Activated naive CD4-positive, alpha-beta T cell treated with anti-CD3 and anti-CD28 coated beads for 36 hours (primary cell): ENCODE measurements at regions not wholly inside any gene's neighbourhood (a gene's known extent, or its start where the extent isn't known, plus 50 kb on each side); places are given as distances from the start of the nearest gene placed in this dataset.
"Not testable (repeated sequence)": the region's sequence is repeated elsewhere in the genome, so short reads cannot be mapped to it uniquely, and the experiment has no call there.

Experiments
- CTCF ChIA-PET: fragments of 350-600 bp; sonication (Branson Sonifier 250); formaldehyde crosslinking; loops from one replicate; lab custom pipeline; 2021; ENCODE audit warnings: antibody characterized with exemption; lab: Charles Lee
- DNase-seq: peaks from one replicate; pipeline ENCODE4 v3.0.0-alpha.2; 2020
- H3K27ac Mint-ChIP-seq: one replicate; pipeline ENCODE4 v1.8.0; 2021; ENCODE audit warnings: mild to moderate bottlenecking, mixed read lengths
- H3K27me3 Mint-ChIP-seq: one replicate; pipeline ENCODE4 v1.8.0; 2021; ENCODE audit warnings: low read depth, mixed read lengths
- H3K36me3 Mint-ChIP-seq: one replicate; pipeline ENCODE4 v1.8.0; 2021; ENCODE audit warnings: low read depth, mixed read lengths
- H3K4me1 Mint-ChIP-seq: one replicate; pipeline ENCODE4 v1.8.0; 2021; ENCODE audit warnings: low read depth, mixed read lengths
- H3K4me3 Mint-ChIP-seq: one replicate; pipeline ENCODE4 v1.8.0; 2021; ENCODE audit warnings: mild to moderate bottlenecking, moderate library complexity, mixed read lengths
- H3K9me3 Mint-ChIP-seq: one replicate; pipeline ENCODE4 v1.8.0; 2021; ENCODE audit warnings: mixed read lengths
- intact Hi-C: fragments of 100-400 bp; cut with micrococcal nuclease; formaldehyde crosslinking; loops from one replicate; pipeline ENCODE4 v1.15.1; 2023

DNA sequence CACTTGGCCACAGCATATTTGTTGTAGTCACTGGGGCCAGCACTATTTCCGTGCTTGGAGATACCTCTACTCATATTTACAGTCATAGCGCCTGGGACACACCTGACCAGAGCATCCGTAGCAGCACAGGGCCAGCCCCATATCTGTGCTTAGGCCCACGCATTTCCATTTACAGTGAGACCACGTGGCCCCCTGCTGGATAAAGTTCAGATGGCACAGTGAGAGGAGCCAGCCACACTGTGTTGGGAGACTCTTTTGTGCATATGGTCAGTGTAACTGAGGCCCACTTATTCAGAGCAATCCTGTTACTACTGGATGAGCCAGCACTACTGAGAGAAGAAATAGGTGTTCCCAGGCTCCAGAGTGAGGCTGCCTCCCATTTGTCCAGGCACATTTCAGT is 455.3 kb downstream of the REEP3 start:
- intact Hi-C loops, result loop anchor here (1.0 kb wide), 3 partner anchors 41 to 110 kb away; no protein-coding TSS in a partner anchor
- Mint-ChIP-seq H3K9me3 (no peaks in the 10 kb centered on the region), H3K4me1 (no peaks in the 10 kb centered on the region), H3K27me3 (no peaks in the 10 kb centered on the region), H3K27ac (no peak overlapping the region), H3K36me3 (no peaks in the 10 kb centered on the region), H3K4me3 (no peak overlapping the region)
- DNase-seq, result peak; percentile 65
- CTCF ChIA-PET, result interaction anchor here (0.7 to 2.9 kb wide), 17 partner anchors 14 to 133 kb away, joined by 3 to 38 read pairs (median 4); no protein-coding TSS in a partner anchor

GRCh38 chr10:63977329-63977923 is 456.2 kb downstream of the REEP3 start:
- CTCF ChIA-PET, result interaction anchor here (0.6 to 2.9 kb wide), 35 partner anchors 9 to 684 kb away, joined by 3 to 38 read pairs (median 3); no protein-coding TSS in a partner anchor
- peak; percentile 47 for DNase-seq
- Mint-ChIP-seq H3K4me1 (no peaks in the 10 kb centered on the region), H3K9me3 (no peaks in the 10 kb centered on the region), H3K27ac (no peak overlapping the region), H3K4me3 (no peak overlapping the region), H3K36me3 (no peaks in the 10 kb centered on the region), H3K27me3 (no peaks in the 10 kb centered on the region)
- intact Hi-C loops, result no loop called here

DNA sequence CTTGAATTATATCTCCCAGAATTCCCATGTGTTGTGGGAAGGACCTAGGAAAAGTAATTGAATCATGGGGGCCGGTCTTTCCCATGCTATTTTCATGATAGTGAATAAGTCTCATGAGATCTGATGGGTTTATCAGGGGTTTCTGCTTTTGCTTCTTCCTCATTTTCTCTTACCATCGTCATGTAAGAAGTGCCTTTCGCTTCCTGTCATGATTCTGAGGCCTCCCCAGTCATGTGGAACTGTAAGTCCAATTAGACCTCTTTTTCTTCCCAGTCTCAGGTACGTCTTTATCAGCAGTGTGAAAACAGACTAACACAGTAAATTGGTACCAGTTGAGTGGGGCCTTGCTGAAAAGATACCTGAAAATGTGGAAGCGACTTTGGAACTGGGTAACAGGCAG is 459.7 kb downstream of the REEP3 start:
- DNase-seq, intact Hi-C loops, H3K36me3 Mint-ChIP-seq, H3K27me3 Mint-ChIP-seq, H3K27ac Mint-ChIP-seq, H3K4me3 Mint-ChIP-seq, CTCF ChIA-PET, H3K9me3 Mint-ChIP-seq, H3K4me1 Mint-ChIP-seq: not testable (repeated sequence)

DNA sequence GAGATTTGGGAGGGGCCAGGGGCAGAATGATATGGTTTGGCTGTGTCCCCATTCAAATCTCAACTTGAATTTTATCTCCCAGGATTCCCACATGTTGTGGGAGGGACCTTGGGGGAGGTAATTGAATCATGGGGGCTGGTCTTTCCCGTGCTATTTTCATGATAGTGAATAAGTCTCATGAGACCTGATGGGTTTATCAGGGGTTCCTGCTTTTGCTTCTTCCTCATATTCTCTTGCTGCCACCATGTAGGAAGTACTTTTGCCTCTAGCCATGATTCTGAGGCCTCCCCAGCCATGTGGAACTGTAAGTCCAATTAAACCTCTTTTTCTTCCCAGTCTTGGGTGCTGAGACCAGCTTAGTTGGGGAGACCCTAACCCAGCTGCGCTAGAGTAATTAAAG is 462.9 kb downstream of the REEP3 start:
- H3K9me3 Mint-ChIP-seq, H3K27ac Mint-ChIP-seq, intact Hi-C loops, H3K4me3 Mint-ChIP-seq, DNase-seq, H3K36me3 Mint-ChIP-seq, H3K4me1 Mint-ChIP-seq, H3K27me3 Mint-ChIP-seq: not testable (repeated sequence)
- CTCF ChIA-PET, result interaction anchor here (0.9 kb wide), 1 partner anchor 117 kb away, joined by 3 read pairs; no protein-coding TSS in a partner anchor

DNA sequence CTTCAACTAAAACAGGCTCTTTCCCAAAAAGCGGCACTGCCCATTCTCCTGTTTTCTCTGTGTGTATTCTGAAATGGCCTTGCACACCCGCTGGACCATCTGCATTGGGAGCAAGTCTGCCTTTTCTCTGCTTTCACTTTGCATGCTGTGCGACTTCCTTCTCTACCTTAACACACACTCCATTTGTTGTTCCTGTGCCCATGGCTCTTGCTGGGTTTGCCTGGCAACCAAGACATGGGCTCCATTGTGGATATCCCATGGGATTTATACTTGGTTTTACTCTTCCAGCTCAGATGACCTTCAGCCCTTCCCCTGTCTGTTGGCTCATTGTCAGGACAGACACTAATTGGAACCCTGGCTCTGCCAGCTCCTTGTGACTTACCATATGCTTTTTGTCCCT is 465.3 kb downstream of the REEP3 start:
- Mint-ChIP-seq H3K27me3 (peaks cover 6% of the 10 kb centered on the region), H3K4me1 (no peaks in the 10 kb centered on the region), H3K36me3 (no peaks in the 10 kb centered on the region), H3K9me3 (no peaks in the 10 kb centered on the region), H3K4me3 (no peak overlapping the region), H3K27ac (no peak overlapping the region)
- intact Hi-C loops, result no loop called here
- CTCF ChIA-PET, result interaction anchor here (1.2 kb wide), 1 partner anchor 9 kb away, joined by 6 read pairs; no protein-coding TSS in a partner anchor
- no peak for DNase-seq

GRCh38 chr10:63987212-63987611 is 466.0 kb downstream of the REEP3 start:
- CTCF ChIA-PET, result no interaction called here
- intact Hi-C loops, result no loop called here
- Mint-ChIP-seq H3K27me3 (peaks cover 6% of the 10 kb centered on the region), H3K36me3 (no peaks in the 10 kb centered on the region), H3K4me3 (no peak overlapping the region), H3K9me3 (no peaks in the 10 kb centered on the region), H3K4me1 (no peaks in the 10 kb centered on the region), H3K27ac (no peak overlapping the region)
- DNase-seq, result no peak

DNA sequence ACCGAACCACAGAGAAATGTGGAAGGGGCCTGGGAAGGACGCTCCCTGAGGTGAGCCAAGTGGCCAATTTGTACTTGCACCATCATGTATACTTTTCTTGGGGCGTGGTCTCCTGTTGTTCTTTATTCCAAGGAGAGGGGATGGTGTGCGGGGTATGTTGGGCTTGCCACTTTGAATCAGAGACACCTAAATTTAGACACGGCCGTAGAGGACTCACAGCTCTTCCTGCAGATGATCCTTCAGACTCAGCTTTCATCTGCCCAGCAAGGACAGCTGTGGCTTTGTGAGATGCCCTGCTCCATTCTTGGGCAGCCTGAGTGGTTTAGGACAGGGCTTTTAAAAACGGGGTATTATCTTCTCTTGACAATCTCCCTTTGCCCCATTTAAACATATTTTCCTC is 473.2 kb downstream of the REEP3 start:
- CTCF ChIA-PET, result no interaction called here
- Mint-ChIP-seq H3K4me3 (no peak overlapping the region), H3K9me3 (no peaks in the 10 kb centered on the region), H3K36me3 (no peaks in the 10 kb centered on the region), H3K27me3 (no peaks in the 10 kb centered on the region), H3K4me1 (no peaks in the 10 kb centered on the region), H3K27ac (no peak overlapping the region)
- intact Hi-C loops, result no loop called here
- no peak for DNase-seq

DNA sequence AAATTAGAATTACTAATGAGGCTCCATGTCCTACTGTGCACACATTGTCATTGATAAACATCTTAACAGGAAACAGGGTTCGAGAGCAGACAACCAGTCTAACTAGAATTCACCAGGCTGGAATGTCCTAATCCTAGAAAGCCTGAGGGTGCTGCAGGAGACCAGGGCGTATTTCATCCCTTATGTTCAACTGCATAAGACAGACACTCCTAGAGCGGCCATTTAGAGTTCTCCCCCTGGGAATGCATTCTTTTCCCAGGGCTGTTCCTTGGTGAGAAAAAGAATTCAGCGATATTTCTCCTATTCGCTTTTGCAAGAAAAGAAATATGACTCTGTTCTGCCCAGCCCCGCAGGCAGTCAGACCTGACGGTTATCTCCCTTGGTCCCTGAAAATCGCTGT is 486.0 kb downstream of the REEP3 start:
- intact Hi-C loops, result no loop called here
- DNase-seq, result no peak
- no peaks in the 10 kb centered on the region for H3K4me1 Mint-ChIP-seq
- H3K4me3 Mint-ChIP-seq, result no peak overlapping the region
- H3K9me3 Mint-ChIP-seq, result peaks cover 13% of the 10 kb centered on the region
- H3K27me3 Mint-ChIP-seq, result no peaks in the 10 kb centered on the region
- H3K27ac Mint-ChIP-seq, result no peak overlapping the region
- CTCF ChIA-PET, result no interaction called here
- H3K36me3 Mint-ChIP-seq, result no peaks in the 10 kb centered on the region

DNA sequence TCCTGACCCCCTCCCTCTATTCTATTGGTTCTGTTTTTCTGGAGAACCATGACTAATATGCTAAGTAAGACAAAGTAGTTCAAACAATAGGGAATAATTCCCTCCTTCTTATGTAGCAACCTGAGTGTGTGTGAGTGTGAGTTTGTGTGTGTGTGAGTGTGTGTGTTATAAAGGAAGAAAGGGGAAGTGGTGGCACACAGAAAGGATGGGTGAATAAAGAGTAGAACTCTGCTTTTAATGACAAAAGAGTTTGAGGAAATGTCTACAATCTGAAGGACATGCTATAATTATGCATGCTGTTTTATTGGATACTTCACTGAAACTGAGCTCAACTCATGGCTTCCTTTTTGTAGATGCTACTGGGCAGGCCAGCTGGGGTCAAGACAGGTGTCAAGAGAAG is 489.5 kb downstream of the REEP3 start:
- Mint-ChIP-seq H3K27ac (no peak overlapping the region), H3K36me3 (no peaks in the 10 kb centered on the region), H3K27me3 (no peaks in the 10 kb centered on the region), H3K9me3 (peaks cover 13% of the 10 kb centered on the region), H3K4me3 (no peak overlapping the region), H3K4me1 (no peaks in the 10 kb centered on the region)
- DNase-seq, result no peak
- intact Hi-C loops, result no loop called here
- CTCF ChIA-PET, result no interaction called here

GRCh38 chr10:64011912-64012714 is 490.9 kb downstream of the REEP3 start:
- Mint-ChIP-seq H3K27ac (no peak overlapping the region), H3K36me3 (no peaks in the 10 kb centered on the region), H3K9me3 (peaks cover 5% of the 10 kb centered on the region), H3K4me3 (no peak overlapping the region), H3K27me3 (no peaks in the 10 kb centered on the region), H3K4me1 (no peaks in the 10 kb centered on the region)
- intact Hi-C loops, result no loop called here
- CTCF ChIA-PET, result no interaction called here
- DNase-seq, result no peak

DNA sequence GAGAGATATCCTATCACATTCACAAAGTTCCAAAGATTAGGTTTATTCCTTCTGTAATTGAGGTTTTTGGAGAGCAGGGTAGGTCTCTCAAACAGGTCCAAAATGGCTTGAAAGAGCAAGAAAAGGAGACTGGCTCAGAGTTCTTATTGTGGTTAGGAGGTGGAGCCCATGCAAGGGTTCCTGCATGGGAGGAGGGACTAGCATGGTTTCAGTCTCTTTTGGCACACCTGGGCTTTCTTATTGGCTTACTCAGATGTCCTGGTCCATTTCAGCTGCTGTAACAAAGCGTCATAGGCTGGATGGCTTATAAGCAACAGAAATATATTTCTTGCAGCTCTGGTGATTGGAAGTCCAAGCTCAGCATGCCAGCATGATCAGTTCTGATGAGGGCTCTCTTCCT is 493.1 kb downstream of the REEP3 start:
- DNase-seq, result no peak
- Mint-ChIP-seq H3K4me1 (no peaks in the 10 kb centered on the region), H3K4me3 (no peak overlapping the region), H3K27me3 (no peaks in the 10 kb centered on the region), H3K27ac (no peak overlapping the region), H3K9me3 (peaks cover 2% of the 10 kb centered on the region), H3K36me3 (no peaks in the 10 kb centered on the region)
- intact Hi-C loops, result no loop called here
- CTCF ChIA-PET, result interaction anchor here (0.6 kb wide), 1 partner anchor 111 kb away, joined by 3 read pairs; no protein-coding TSS in a partner anchor

DNA sequence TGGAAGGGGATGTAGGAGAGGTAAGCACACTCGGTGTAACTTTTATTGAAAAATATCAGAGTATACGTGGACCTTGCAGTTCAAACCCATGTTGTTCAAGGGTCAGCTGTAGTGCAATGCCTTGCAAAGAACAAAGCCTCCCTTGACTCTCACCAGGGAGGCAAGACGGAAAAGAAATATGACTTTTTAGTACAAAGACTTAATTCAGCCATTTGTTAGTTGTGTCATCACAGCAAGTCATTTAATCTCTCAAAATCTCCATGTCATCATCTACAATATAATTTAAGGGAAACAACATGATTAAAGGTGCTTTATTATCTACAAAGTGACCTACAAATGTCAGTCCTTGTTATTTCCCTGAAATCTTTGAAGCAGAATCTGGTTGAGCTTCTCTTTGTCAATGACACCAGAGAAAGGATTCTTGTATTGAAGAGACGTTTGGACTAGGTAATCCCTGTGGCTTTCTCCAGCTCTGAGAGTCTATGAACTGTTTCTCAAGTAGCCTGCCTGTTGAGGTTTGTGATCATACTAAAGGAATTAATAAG is 502.8 kb downstream of the REEP3 start:
- CTCF ChIA-PET, result no interaction called here
- Mint-ChIP-seq H3K36me3 (no peaks in the 10 kb centered on the region), H3K4me3 (no peak overlapping the region), H3K27me3 (no peaks in the 10 kb centered on the region), H3K4me1 (no peaks in the 10 kb centered on the region), H3K9me3 (peaks cover 9% of the 10 kb centered on the region), H3K27ac (no peak overlapping the region)
- no peak for DNase-seq
- intact Hi-C loops, result no loop called here
